Activated CD8-positive, alpha-beta T cell treated with anti-CD3 and anti-CD28 coated beads for 36 hours (primary cell): ENCODE measurements at regions not wholly inside any gene's neighbourhood (a gene's known extent, or its start where the extent isn't known, plus 50 kb on each side); places are given as distances from the start of the nearest gene placed in this dataset.

Experiments
- ATAC-seq: fragments of 200-7000 bp; cut with Tn5 transposase; one replicate; pipeline ENCODE4 v1.10.0; 2021; ENCODE audit warnings: mild to moderate bottlenecking, moderate library complexity
- CTCF ChIA-PET: fragments of 350-600 bp; sonication (Branson Sonifier 250); formaldehyde crosslinking; loops from one replicate; lab custom pipeline; 2021; ENCODE audit warnings: antibody characterized with exemption; lab: Charles Lee
- POLR2A ChIA-PET: fragments of 350-600 bp; sonication (Branson Sonifier 250); formaldehyde crosslinking; loops from one replicate; lab custom pipeline; 2021; ENCODE audit warnings: antibody characterized with exemption; lab: Charles Lee
- DNase-seq: peaks from one replicate; pipeline ENCODE4 v3.0.0-alpha.2; 2020
- H3K27ac Mint-ChIP-seq: one replicate; pipeline ENCODE4 v1.8.0; 2021; ENCODE audit warnings: mild to moderate bottlenecking, mixed read lengths
- H3K27me3 Mint-ChIP-seq: one replicate; pipeline ENCODE4 v1.8.0; 2021; ENCODE audit warnings: mixed read lengths
- H3K36me3 Mint-ChIP-seq: one replicate; pipeline ENCODE4 v1.8.0; 2021; ENCODE audit warnings: low read depth, mixed read lengths
- H3K4me1 Mint-ChIP-seq: one replicate; pipeline ENCODE4 v1.8.0; 2021; ENCODE audit warnings: low read depth, mixed read lengths
- H3K4me3 Mint-ChIP-seq: one replicate; pipeline ENCODE4 v1.8.0; 2021; ENCODE audit warnings: mild to moderate bottlenecking, moderate library complexity, mixed read lengths
- H3K9me3 Mint-ChIP-seq: one replicate; pipeline ENCODE4 v1.8.0; 2021; ENCODE audit warnings: mixed read lengths
- CTCF ChIP-seq: fragments of 200-600 bp; IDR thresholded peaks from one replicate; pipeline ENCODE4 v1.8.0; 2022; ENCODE audit warnings: antibody characterized with exemption, mild to moderate bottlenecking
- intact Hi-C: fragments of 100-400 bp; cut with micrococcal nuclease; formaldehyde crosslinking; loops from one replicate; pipeline ENCODE4 v1.10.0; 2022

DNA sequence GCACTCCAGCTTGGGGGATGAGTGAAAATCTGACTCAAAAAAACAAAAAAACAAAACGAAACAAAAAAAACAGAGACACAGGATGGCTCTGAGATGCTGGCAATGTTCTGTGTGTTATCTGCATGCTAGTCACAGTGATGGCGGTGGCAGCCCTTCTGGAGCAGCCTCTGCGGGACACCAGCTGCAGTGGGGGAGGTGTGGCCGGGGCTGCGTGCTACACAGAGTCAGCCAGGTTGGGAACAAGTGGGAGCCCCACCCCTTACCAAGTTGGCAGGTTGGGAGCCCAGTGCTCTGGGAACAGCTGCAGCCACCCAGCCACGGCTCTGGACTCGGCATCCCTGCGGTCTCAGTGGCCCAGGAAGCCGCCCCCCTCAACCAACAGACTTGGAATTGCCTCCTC lies 206.5 kb upstream of the ZFP42 start:
- TF ChIP-seq CTCF: no peak
- H3K27me3 Mint-ChIP-seq: no peaks in the 10 kb centered on the region

GRCh38 chr4:187795737-187796136 lies 199.8 kb upstream of the ZFP42 start:
- Mint-ChIP-seq H3K27me3 (no peaks in the 10 kb centered on the region), H3K36me3 (no peaks in the 10 kb centered on the region), H3K4me1 (no peaks in the 10 kb centered on the region), H3K4me3 (no peak overlapping the region), H3K9me3 (peaks cover 11% of the 10 kb centered on the region), H3K27ac (no peak overlapping the region)
- ChIA-PET POLR2A (no interaction called here), CTCF (no interaction called here)
- intact Hi-C loops: no loop called here
- TF ChIP-seq CTCF: no peak
- ATAC-seq (no peak), DNase-seq (no peak)

More for the DNA sequence above, 206.5 kb upstream of the ZFP42 start:
- ATAC-seq (no peak), DNase-seq (no peak)
- Mint-ChIP-seq H3K9me3 (peaks cover 7% of the 10 kb centered on the region), H3K36me3 (no peaks in the 10 kb centered on the region), H3K27ac (no peak overlapping the region), H3K4me3 (no peak overlapping the region), H3K4me1 (no peaks in the 10 kb centered on the region)
- intact Hi-C loops: no loop called here
- POLR2A ChIA-PET: no interaction called here
- CTCF ChIA-PET: no interaction called here

- no peak for ATAC-seq
- DNase-seq: no peak
- no peaks in the 10 kb centered on the region for H3K27me3 Mint-ChIP-seq
- H3K4me1 Mint-ChIP-seq: no peaks in the 10 kb centered on the region
- ChIA-PET CTCF (no interaction called here), POLR2A (no interaction called here)
- peaks cover 1% of the 10 kb centered on the region for H3K36me3 Mint-ChIP-seq
- no peak overlapping the region for H3K27ac Mint-ChIP-seq
- TF ChIP-seq CTCF: no peak
- H3K9me3 Mint-ChIP-seq: peaks cover 13% of the 10 kb centered on the region
- intact Hi-C loops: no loop called here
- H3K4me3 Mint-ChIP-seq: no peak overlapping the region
Observed at GRCh38 chr4:187798385-187798784, 197.2 kb upstream of the ZFP42 start.

GRCh38 chr4:187799735-187800134 lies 195.8 kb upstream of the ZFP42 start:
- no peaks in the 10 kb centered on the region for H3K27me3 Mint-ChIP-seq
- DNase-seq (no peak), ATAC-seq (no peak)
- intact Hi-C loops: no loop called here
- no peak for TF ChIP-seq CTCF
- H3K9me3 Mint-ChIP-seq: peaks cover 13% of the 10 kb centered on the region
- H3K4me3 Mint-ChIP-seq: no peak overlapping the region
- H3K27ac Mint-ChIP-seq: no peak overlapping the region
- POLR2A ChIA-PET: no interaction called here
- CTCF ChIA-PET: no interaction called here
- no peaks in the 10 kb centered on the region for H3K4me1 Mint-ChIP-seq
- H3K36me3 Mint-ChIP-seq: peaks cover 1% of the 10 kb centered on the region

GRCh38 chr4:187811591-187811990 lies 184.0 kb upstream of the ZFP42 start:
- H3K27ac Mint-ChIP-seq: no peak overlapping the region
- no peak for TF ChIP-seq CTCF
- ChIA-PET CTCF (no interaction called here), POLR2A (no interaction called here)
- H3K27me3 Mint-ChIP-seq: no peaks in the 10 kb centered on the region
- peaks cover 11% of the 10 kb centered on the region for H3K9me3 Mint-ChIP-seq
- H3K4me3 Mint-ChIP-seq: no peak overlapping the region
- ATAC-seq (no peak), DNase-seq (no peak)
- no peaks in the 10 kb centered on the region for H3K36me3 Mint-ChIP-seq
- no peaks in the 10 kb centered on the region for H3K4me1 Mint-ChIP-seq
- intact Hi-C loops: no loop called here
